Activated B cell treated with CpG ODN at 0.5 μM for 24 hours (primary cell): ENCODE measurements at regions not wholly inside any gene's neighbourhood (a gene's known extent, or its start where the extent isn't known, plus 50 kb on each side); places are given as distances from the start of the nearest gene placed in this dataset.

Experiments
- ATAC-seq: fragments of 200-7000 bp; cut with Tn5 transposase; one replicate; pipeline ENCODE4 v1.10.0; 2021; ENCODE audit warnings: low read depth, mild to moderate bottlenecking, moderate library complexity
- CTCF ChIA-PET: fragments of 350-600 bp; sonication (Branson Sonifier 250); formaldehyde crosslinking; loops from one replicate; lab custom pipeline; 2021; ENCODE audit warnings: antibody characterized with exemption; lab: Charles Lee
- POLR2A ChIA-PET: fragments of 350-600 bp; sonication (Branson Sonifier 250); formaldehyde crosslinking; loops from one replicate; lab custom pipeline; 2021; ENCODE audit warnings: antibody characterized with exemption; lab: Charles Lee
- DNase-seq: peaks from one replicate; pipeline ENCODE4 v3.0.0; 2022
- H3K27ac Mint-ChIP-seq: one replicate; pipeline ENCODE4 v1.8.0; 2020; ENCODE audit warnings: mixed read lengths
- H3K27me3 Mint-ChIP-seq: one replicate; pipeline ENCODE4 v1.8.0; 2021; ENCODE audit warnings: mixed read lengths
- H3K36me3 Mint-ChIP-seq: one replicate; pipeline ENCODE4 v1.8.0; 2021; ENCODE audit warnings: low read depth, mixed read lengths
- H3K4me1 Mint-ChIP-seq: one replicate; pipeline ENCODE4 v1.8.0; 2021; ENCODE audit warnings: mixed read lengths
- H3K4me3 Mint-ChIP-seq: one replicate; pipeline ENCODE4 v1.8.0; 2020; ENCODE audit warnings: mild to moderate bottlenecking, mixed read lengths
- H3K9me3 Mint-ChIP-seq: one replicate; pipeline ENCODE4 v1.8.0; 2020; ENCODE audit warnings: mixed read lengths
- CTCF ChIP-seq: fragments of 200-600 bp; IDR thresholded peaks from one replicate; pipeline ENCODE4 v1.8.0; 2022; ENCODE audit warnings: antibody characterized with exemption, mild to moderate bottlenecking
- intact Hi-C: fragments of 100-400 bp; cut with micrococcal nuclease; formaldehyde crosslinking; loops from one replicate; pipeline ENCODE4 v1.15.1; 2024

DNA sequence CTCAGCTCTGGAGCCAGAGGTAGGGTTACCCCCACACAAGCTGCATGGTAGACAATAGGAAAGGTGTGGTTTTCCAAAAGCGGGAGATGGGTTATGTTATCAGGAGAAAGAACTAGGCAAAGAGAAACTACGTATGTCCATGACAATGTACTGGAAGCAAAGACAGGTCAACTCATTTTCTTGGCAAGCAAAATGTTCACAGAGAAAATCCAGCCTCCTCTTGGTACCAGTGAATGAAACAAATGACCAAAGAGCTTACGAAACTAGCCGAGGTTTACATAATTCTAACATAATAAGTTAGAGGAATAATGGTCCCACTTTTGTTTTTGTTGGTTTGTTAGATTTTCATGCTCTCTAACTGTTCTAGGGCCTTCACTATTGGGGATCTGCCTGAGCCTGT is 338.1 kb upstream of the TGFBR2 start:
- intact Hi-C loops = no loop called here
- DNase-seq (no peak), ATAC-seq (no peak)
- TF ChIP-seq CTCF = no peak
- Mint-ChIP-seq H3K9me3 (peaks cover 2% of the 10 kb centered on the region), H3K27ac (no peak overlapping the region), H3K27me3 (no peaks in the 10 kb centered on the region), H3K4me1 (peaks cover 27% of the 10 kb centered on the region), H3K4me3 (no peak overlapping the region), H3K36me3 (no peaks in the 10 kb centered on the region)
- ChIA-PET POLR2A (no interaction called here), CTCF (interaction anchor here (1.0 kb wide), 1 partner anchor 69 kb away, joined by 3 read pairs; no protein-coding TSS in a partner anchor)

- DNase-seq (no peak), ATAC-seq (peak; percentile 97)
- Mint-ChIP-seq H3K9me3 (peaks cover 2% of the 10 kb centered on the region), H3K4me3 (peak overlapping the region; percentile 58), H3K36me3 (no peaks in the 10 kb centered on the region), H3K27ac (peak overlapping the region; percentile 2), H3K27me3 (no peaks in the 10 kb centered on the region), H3K4me1 (peaks cover 18% of the 10 kb centered on the region)
- intact Hi-C loops = loop anchor here (2.0 kb wide), 1 partner anchor 423 kb away; no protein-coding TSS in a partner anchor
- TF ChIP-seq CTCF = no peak
- POLR2A ChIA-PET = no interaction called here
- CTCF ChIA-PET = no interaction called here
Observed at GRCh38 chr3:30269751-30270445, 336.5 kb upstream of the TGFBR2 start.

DNA sequence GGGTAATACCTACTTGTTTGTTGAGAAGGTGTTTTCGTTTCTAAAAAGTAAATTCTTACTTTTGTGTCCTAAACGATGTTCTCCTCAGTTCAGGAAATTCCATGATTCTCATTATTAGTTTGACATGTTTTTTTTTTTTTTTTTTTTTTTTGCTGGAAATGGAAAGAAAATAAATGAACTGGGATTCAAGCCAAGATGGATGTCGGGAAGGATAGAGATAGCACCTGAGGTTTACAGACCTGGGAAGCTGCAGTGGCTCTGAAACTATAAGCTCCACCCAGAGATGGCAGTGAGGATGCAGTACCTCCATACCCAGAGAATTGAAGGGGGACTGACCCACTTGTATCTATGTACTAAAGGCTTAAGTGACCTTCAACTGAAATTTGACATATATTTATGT is 334.6 kb upstream of the TGFBR2 start:
- intact Hi-C loops = loop anchor here (2.0 kb wide), 1 partner anchor 421 kb away; no protein-coding TSS in a partner anchor
- no peaks in the 10 kb centered on the region for H3K36me3 Mint-ChIP-seq
- ATAC-seq (no peak), DNase-seq (no peak)
- ChIA-PET POLR2A (no interaction called here), CTCF (interaction anchor here (1.2 kb wide), 1 partner anchor 422 kb away, joined by 5 read pairs; no protein-coding TSS in a partner anchor)
- TF ChIP-seq CTCF = no peak
- no peaks in the 10 kb centered on the region for H3K9me3 Mint-ChIP-seq
- H3K4me3 Mint-ChIP-seq = no peak overlapping the region
- H3K4me1 Mint-ChIP-seq = peaks cover 14% of the 10 kb centered on the region
- H3K27me3 Mint-ChIP-seq = no peaks in the 10 kb centered on the region
- no peak overlapping the region for H3K27ac Mint-ChIP-seq

DNA sequence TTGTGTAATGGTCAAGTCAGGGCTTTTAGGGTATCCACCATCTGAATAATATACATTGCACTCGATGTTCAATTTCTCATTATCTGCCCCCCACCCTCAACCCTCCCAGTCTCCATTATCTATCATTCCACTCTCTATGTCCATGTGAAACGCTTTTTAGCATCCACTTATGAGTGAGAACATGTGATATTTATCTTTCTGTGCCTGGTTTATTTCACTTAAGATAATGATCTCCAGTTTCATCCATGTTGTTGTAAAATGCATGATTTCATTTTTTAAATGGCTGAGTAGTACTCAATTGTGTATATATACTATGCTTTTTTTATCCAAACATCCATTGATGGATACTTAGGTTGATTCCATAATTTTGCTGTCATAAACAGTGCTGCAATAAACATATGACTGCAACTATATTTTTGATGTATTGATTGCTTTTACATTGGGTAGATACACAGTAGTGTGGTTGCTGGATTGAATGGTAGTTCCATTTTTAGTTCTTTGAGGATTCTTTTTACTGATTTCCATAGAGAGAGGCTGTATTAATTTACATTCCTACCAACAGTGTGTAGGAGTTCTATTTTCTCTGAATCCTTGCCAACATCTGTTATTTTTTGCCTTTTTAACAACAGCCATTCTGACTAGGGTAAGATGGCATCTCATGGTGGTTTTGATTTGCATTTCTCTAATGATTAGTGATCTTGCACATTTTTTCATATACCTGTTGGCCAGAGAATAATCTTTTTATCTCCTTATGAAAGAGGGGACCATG is 332.9 kb upstream of the TGFBR2 start:
- Mint-ChIP-seq H3K27ac (no peak overlapping the region), H3K9me3 (no peaks in the 10 kb centered on the region), H3K27me3 (no peaks in the 10 kb centered on the region), H3K36me3 (no peaks in the 10 kb centered on the region), H3K4me3 (no peak overlapping the region), H3K4me1 (peaks cover 13% of the 10 kb centered on the region)
- intact Hi-C loops = no loop called here
- ATAC-seq (no peak), DNase-seq (no peak)
- no peak for TF ChIP-seq CTCF
- CTCF ChIA-PET = no interaction called here
- POLR2A ChIA-PET = no interaction called here

DNA sequence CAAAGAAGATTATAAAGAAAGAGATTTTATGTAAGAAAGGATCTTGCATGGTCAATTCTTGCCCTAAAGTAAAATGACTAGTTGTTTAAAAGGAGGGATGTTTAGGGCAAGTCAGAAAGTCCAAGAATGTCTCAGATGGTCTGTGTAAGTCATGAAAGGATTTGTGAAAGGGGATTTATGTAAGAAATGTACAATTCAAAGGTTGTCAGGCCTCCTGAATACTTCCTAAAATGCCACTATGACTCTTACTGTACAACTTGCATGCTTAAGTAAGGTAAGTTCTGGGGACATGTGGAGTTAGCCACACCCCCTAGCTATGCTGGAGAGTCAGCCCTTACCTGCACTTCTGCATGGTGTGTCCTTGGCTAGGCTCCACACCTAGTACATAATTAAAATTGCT is 328.9 kb upstream of the TGFBR2 start:
- no peak for ATAC-seq
- ChIA-PET CTCF (no interaction called here), POLR2A (no interaction called here)
- Mint-ChIP-seq H3K4me1 (no peaks in the 10 kb centered on the region), H3K36me3 (no peaks in the 10 kb centered on the region), H3K27me3 (no peaks in the 10 kb centered on the region), H3K4me3 (no peak overlapping the region), H3K27ac (no peak overlapping the region), H3K9me3 (no peaks in the 10 kb centered on the region)
- intact Hi-C loops = no loop called here
- DNase-seq = no peak
- TF ChIP-seq CTCF = no peak
